ENCODE measurements at regions not wholly inside any gene's neighbourhood (a gene's known extent, or its start where the extent isn't known, plus 50 kb on each side); places are given as distances from the start of the nearest gene placed in this dataset.
"Not testable (repeated sequence)": the region's sequence is repeated elsewhere in the genome, so short reads cannot be mapped to it uniquely, and the experiment has no call there.

GRCh38 chrX:53813670-53814440, 127.3 kb upstream of the HUWE1 start:
- Histone ChIP-seq H4K20me1 (ENCODE audit: insufficient read depth, low read depth, low read length) (no peaks in the 10 kb centered on the region), H3K79me2 (ENCODE audit: low read length) (no peaks in the 10 kb centered on the region), H3K4me3 (ENCODE audit: low read length) (no peak overlapping the region), H3K36me3 (ENCODE audit: insufficient read depth, low read length) (no peaks in the 10 kb centered on the region), H3K27me3 (ENCODE audit: low read length) (no peaks in the 10 kb centered on the region), H3K4me2 (ENCODE audit: low read depth, low read length, poor library complexity, severe bottlenecking) (no peak overlapping the region), H3K4me1 (ENCODE audit: low read length) (no peaks in the 10 kb centered on the region), H2AFZ (ENCODE audit: low read length) (no peak overlapping the region), H3K9me2 (replicated peaks; ENCODE audit: insufficient read depth, low read length) (no peaks in the 10 kb centered on the region), H3K27ac (ENCODE audit: low read length) (no peak overlapping the region), H3K9me3 (ENCODE audit: low read length) (no peaks in the 10 kb centered on the region), H3K9ac (ENCODE audit: low read length) (no peak overlapping the region)
- DNase-seq = no peak

GRCh38 chrX:53798281-53798680, 111.8 kb upstream of the HUWE1 start:
- H3K9me2 ChIP-seq (replicated peaks; ENCODE audit: insufficient read depth, low read length) = no peaks in the 10 kb centered on the region
- H4K20me1 ChIP-seq (ENCODE audit: insufficient read depth, low read depth, low read length) = no peaks in the 10 kb centered on the region
- H3K27ac ChIP-seq (ENCODE audit: low read length) = no peak overlapping the region
- no peaks in the 10 kb centered on the region for H3K9me3 ChIP-seq (ENCODE audit: low read length)
- no peak overlapping the region for H3K4me3 ChIP-seq (ENCODE audit: low read length)
- no peak overlapping the region for H3K4me2 ChIP-seq (ENCODE audit: low read depth, low read length, poor library complexity, severe bottlenecking)
- H3K79me2 ChIP-seq (ENCODE audit: low read length) = no peaks in the 10 kb centered on the region
- no peak for DNase-seq
- no peak overlapping the region for H2AFZ ChIP-seq (ENCODE audit: low read length)
- H3K9ac ChIP-seq (ENCODE audit: low read length) = no peak overlapping the region
- no peaks in the 10 kb centered on the region for H3K4me1 ChIP-seq (ENCODE audit: low read length)
- H3K36me3 ChIP-seq (ENCODE audit: insufficient read depth, low read length) = no peaks in the 10 kb centered on the region
- H3K27me3 ChIP-seq (ENCODE audit: low read length) = no peaks in the 10 kb centered on the region

DNA sequence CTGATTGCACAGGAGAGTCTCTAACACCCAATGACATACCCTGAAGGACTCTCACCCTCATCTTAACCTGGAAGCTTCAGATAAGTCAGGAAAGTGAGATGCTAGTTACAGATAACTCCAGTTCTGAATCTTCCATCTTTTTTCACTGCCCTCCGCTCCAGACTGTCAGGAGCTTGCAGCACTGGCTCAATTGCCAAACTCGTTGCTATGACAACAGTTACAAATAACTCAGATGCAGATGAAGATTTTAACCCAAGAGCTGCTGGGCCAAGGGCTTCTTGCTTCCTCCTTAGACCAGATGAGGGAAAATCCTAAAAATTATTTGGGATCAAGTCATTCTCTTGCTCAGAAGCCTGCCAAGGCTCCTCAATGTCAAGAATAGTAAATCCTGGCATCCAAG, 109.1 kb upstream of the HUWE1 start:
- Histone ChIP-seq H3K4me1 (ENCODE audit: low read length) (no peaks in the 10 kb centered on the region), H4K20me1 (ENCODE audit: insufficient read depth, low read depth, low read length) (no peaks in the 10 kb centered on the region), H3K79me2 (ENCODE audit: low read length) (no peaks in the 10 kb centered on the region), H3K27ac (ENCODE audit: low read length) (no peak overlapping the region), H3K9ac (ENCODE audit: low read length) (no peak overlapping the region), H3K27me3 (ENCODE audit: low read length) (no peaks in the 10 kb centered on the region), H3K9me2 (replicated peaks; ENCODE audit: insufficient read depth, low read length) (no peaks in the 10 kb centered on the region), H3K9me3 (ENCODE audit: low read length) (no peaks in the 10 kb centered on the region), H3K4me2 (ENCODE audit: low read depth, low read length, poor library complexity, severe bottlenecking) (no peak overlapping the region), H3K4me3 (ENCODE audit: low read length) (no peak overlapping the region), H3K36me3 (ENCODE audit: insufficient read depth, low read length) (no peaks in the 10 kb centered on the region), H2AFZ (ENCODE audit: low read length) (no peak overlapping the region)
- DNase-seq = no peak

GRCh38 chrX:53794181-53794580, 107.7 kb upstream of the HUWE1 start:
- no peak overlapping the region for H3K4me2 ChIP-seq (ENCODE audit: low read depth, low read length, poor library complexity, severe bottlenecking)

GRCh38 chrX:53768865-53769264, 82.3 kb upstream of the HUWE1 start:
- Histone ChIP-seq H3K4me2 (ENCODE audit: low read depth, low read length, poor library complexity, severe bottlenecking) (no peak overlapping the region), H3K9ac (ENCODE audit: low read length) (no peak overlapping the region), H3K9me3 (ENCODE audit: low read length) (no peaks in the 10 kb centered on the region), H3K79me2 (ENCODE audit: low read length) (no peaks in the 10 kb centered on the region), H3K4me3 (ENCODE audit: low read length) (no peak overlapping the region), H3K4me1 (ENCODE audit: low read length) (no peaks in the 10 kb centered on the region), H3K9me2 (replicated peaks; ENCODE audit: insufficient read depth, low read length) (no peaks in the 10 kb centered on the region), H3K36me3 (ENCODE audit: insufficient read depth, low read length) (no peaks in the 10 kb centered on the region), H3K27me3 (ENCODE audit: low read length) (no peaks in the 10 kb centered on the region), H3K27ac (ENCODE audit: low read length) (no peak overlapping the region), H2AFZ (ENCODE audit: low read length) (no peak overlapping the region), H4K20me1 (ENCODE audit: insufficient read depth, low read depth, low read length) (no peaks in the 10 kb centered on the region)
- DNase-seq = no peak

More at GRCh38 chrX:53794181-53794580, 107.7 kb upstream of the HUWE1 start:
- DNase-seq = no peak
- Histone ChIP-seq H3K9me2 (replicated peaks; ENCODE audit: insufficient read depth, low read length) (no peaks in the 10 kb centered on the region), H3K79me2 (ENCODE audit: low read length) (no peaks in the 10 kb centered on the region), H3K4me1 (ENCODE audit: low read length) (no peaks in the 10 kb centered on the region), H3K36me3 (ENCODE audit: insufficient read depth, low read length) (no peaks in the 10 kb centered on the region), H3K9me3 (ENCODE audit: low read length) (no peaks in the 10 kb centered on the region), H2AFZ (ENCODE audit: low read length) (no peak overlapping the region), H3K4me3 (ENCODE audit: low read length) (no peak overlapping the region), H3K27me3 (ENCODE audit: low read length) (no peaks in the 10 kb centered on the region), H3K27ac (ENCODE audit: low read length) (no peak overlapping the region), H4K20me1 (ENCODE audit: insufficient read depth, low read depth, low read length) (no peaks in the 10 kb centered on the region), H3K9ac (ENCODE audit: low read length) (no peak overlapping the region)

DNA sequence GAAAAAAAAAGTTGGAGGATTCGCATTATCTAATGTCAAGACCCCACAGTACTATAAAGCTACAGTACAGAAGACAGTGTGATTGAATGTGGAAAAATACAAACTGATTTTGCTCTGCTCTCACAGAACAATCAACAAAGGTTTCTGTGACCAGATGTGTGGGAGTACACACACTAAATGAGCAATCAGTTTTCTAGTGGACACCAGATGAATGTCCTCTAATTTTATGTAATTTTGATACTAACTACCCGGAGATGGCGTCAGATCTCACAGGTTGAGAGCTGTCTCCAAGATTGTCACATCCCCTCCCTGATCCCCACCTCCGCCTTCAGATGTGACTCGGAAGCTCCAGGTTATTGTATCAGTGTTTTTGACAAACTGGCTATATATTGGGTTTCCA, 81.9 kb upstream of the HUWE1 start:
- no peaks in the 10 kb centered on the region for H3K27me3 ChIP-seq (ENCODE audit: low read length)
- H3K4me1 ChIP-seq (ENCODE audit: low read length) = no peaks in the 10 kb centered on the region
- no peaks in the 10 kb centered on the region for H3K36me3 ChIP-seq (ENCODE audit: insufficient read depth, low read length)
- no peaks in the 10 kb centered on the region for H3K79me2 ChIP-seq (ENCODE audit: low read length)
- no peak for DNase-seq
- no peak overlapping the region for H3K4me2 ChIP-seq (ENCODE audit: low read depth, low read length, poor library complexity, severe bottlenecking)
- no peaks in the 10 kb centered on the region for H3K9me2 ChIP-seq (replicated peaks; ENCODE audit: insufficient read depth, low read length)
- H3K9ac ChIP-seq (ENCODE audit: low read length) = no peak overlapping the region
- H2AFZ ChIP-seq (ENCODE audit: low read length) = no peak overlapping the region
- H3K4me3 ChIP-seq (ENCODE audit: low read length) = no peak overlapping the region
- H3K27ac ChIP-seq (ENCODE audit: low read length) = no peak overlapping the region
- no peaks in the 10 kb centered on the region for H3K9me3 ChIP-seq (ENCODE audit: low read length)
- no peaks in the 10 kb centered on the region for H4K20me1 ChIP-seq (ENCODE audit: insufficient read depth, low read depth, low read length)

- H4K20me1 ChIP-seq (ENCODE audit: insufficient read depth, low read depth, low read length) = no peaks in the 10 kb centered on the region
- no peak overlapping the region for H3K4me3 ChIP-seq (ENCODE audit: low read length)
- H2AFZ ChIP-seq (ENCODE audit: low read length) = no peak overlapping the region
- no peaks in the 10 kb centered on the region for H3K4me1 ChIP-seq (ENCODE audit: low read length)
- H3K27me3 ChIP-seq (ENCODE audit: low read length) = no peaks in the 10 kb centered on the region
- H3K9ac ChIP-seq (ENCODE audit: low read length) = no peak overlapping the region
- H3K36me3 ChIP-seq (ENCODE audit: insufficient read depth, low read length) = no peaks in the 10 kb centered on the region
- H3K79me2 ChIP-seq (ENCODE audit: low read length) = no peaks in the 10 kb centered on the region
- H3K9me3 ChIP-seq (ENCODE audit: low read length) = no peaks in the 10 kb centered on the region
- H3K9me2 ChIP-seq (replicated peaks; ENCODE audit: insufficient read depth, low read length) = no peaks in the 10 kb centered on the region
- H3K4me2 ChIP-seq (ENCODE audit: low read depth, low read length, poor library complexity, severe bottlenecking) = no peak overlapping the region
- no peak for DNase-seq
- H3K27ac ChIP-seq (ENCODE audit: low read length) = no peak overlapping the region
Observed at GRCh38 chrX:53767544-53767943, 81.0 kb upstream of the HUWE1 start.

GRCh38 chrX:53757181-53757580, 70.7 kb upstream of the HUWE1 start:
- H3K9me2 ChIP-seq (replicated peaks; ENCODE audit: insufficient read depth, low read length); H3K4me3 ChIP-seq (ENCODE audit: low read length); H3K9ac ChIP-seq (ENCODE audit: low read length); H3K4me1 ChIP-seq (ENCODE audit: low read length); DNase-seq; H3K27me3 ChIP-seq (ENCODE audit: low read length); H3K79me2 ChIP-seq (ENCODE audit: low read length); H3K4me2 ChIP-seq (ENCODE audit: low read depth, low read length, poor library complexity, severe bottlenecking); H3K27ac ChIP-seq (ENCODE audit: low read length); H4K20me1 ChIP-seq (ENCODE audit: insufficient read depth, low read depth, low read length); H3K36me3 ChIP-seq (ENCODE audit: insufficient read depth, low read length); H3K9me3 ChIP-seq (ENCODE audit: low read length); H2AFZ ChIP-seq (ENCODE audit: low read length): not testable (repeated sequence)

Data from Karpas-422 (cell line).